ENCODE measurements at regions not wholly inside any gene's neighbourhood (a gene's known extent, or its start where the extent isn't known, plus 50 kb on each side); places are given as distances from the start of the nearest gene placed in this dataset.

DNA sequence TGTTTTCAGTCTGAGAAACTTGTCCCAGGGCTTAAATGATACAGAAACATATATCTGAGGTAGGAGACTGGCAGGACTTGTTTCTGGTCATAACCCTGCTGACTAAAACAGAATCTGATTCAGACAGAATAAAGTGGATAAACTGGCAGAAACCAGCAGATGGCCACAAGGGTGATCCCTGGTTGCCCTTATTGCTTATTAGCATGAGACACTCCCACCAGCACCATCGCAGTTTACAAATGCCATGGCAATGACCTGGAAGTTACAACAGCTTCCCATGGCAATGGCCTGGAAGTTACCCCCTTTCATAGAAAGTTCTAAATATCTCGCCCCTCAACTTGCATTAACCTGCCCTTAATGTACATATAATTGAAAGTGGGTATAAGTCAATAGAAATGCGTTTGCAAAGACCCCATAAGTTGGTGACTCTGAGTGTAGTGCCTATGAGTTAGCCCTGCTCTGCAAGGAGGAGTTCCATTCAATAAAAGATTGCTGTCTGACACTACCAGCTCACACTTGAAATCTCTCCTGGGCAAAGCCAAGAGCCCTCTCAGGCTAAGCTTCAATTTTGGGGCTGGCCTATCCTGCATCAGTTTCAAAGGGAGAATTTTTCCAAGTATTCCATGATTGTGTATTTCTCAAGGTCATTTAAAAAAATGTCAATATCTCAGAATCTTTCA, 52.9 kb upstream of the PAGE5 start:
- Histone ChIP-seq H3K36me3 (ENCODE audit: low read depth, low read length) (no peaks in the 10 kb centered on the region), H3K9ac (ENCODE audit: low read length) (no peak overlapping the region), H3K9me3 (ENCODE audit: low read length) (no peaks in the 10 kb centered on the region), H3K4me3 (ENCODE audit: low read length) (no peak overlapping the region), H3F3A (ENCODE audit: low read length, unreplicated experiment) (no peaks in the 10 kb centered on the region), H2AFZ (ENCODE audit: low read length) (no peak overlapping the region), H3K9me2 (replicated peaks; ENCODE audit: low read length) (no peaks in the 10 kb centered on the region), H4K20me1 (ENCODE audit: low read length) (no peaks in the 10 kb centered on the region), H3K27me3 (ENCODE audit: low read length) (no peaks in the 10 kb centered on the region), H3K4me1 (ENCODE audit: insufficient read depth, low read length) (no peaks in the 10 kb centered on the region), H3K79me2 (ENCODE audit: low read length) (no peaks in the 10 kb centered on the region), H3K27ac (ENCODE audit: low read length) (no peak overlapping the region), H3K4me2 (ENCODE audit: low read length) (no peak overlapping the region)
- POLR2A ChIA-PET (ENCODE audit: unreplicated experiment) = no interaction called here
- TF ChIP-seq EZH2phosphoT487 (IDR thresholded peaks at IDR 0.05; ENCODE audit: borderline replicate concordance, low read length) = no peak
- TF ChIP-seq, protein P1, sequence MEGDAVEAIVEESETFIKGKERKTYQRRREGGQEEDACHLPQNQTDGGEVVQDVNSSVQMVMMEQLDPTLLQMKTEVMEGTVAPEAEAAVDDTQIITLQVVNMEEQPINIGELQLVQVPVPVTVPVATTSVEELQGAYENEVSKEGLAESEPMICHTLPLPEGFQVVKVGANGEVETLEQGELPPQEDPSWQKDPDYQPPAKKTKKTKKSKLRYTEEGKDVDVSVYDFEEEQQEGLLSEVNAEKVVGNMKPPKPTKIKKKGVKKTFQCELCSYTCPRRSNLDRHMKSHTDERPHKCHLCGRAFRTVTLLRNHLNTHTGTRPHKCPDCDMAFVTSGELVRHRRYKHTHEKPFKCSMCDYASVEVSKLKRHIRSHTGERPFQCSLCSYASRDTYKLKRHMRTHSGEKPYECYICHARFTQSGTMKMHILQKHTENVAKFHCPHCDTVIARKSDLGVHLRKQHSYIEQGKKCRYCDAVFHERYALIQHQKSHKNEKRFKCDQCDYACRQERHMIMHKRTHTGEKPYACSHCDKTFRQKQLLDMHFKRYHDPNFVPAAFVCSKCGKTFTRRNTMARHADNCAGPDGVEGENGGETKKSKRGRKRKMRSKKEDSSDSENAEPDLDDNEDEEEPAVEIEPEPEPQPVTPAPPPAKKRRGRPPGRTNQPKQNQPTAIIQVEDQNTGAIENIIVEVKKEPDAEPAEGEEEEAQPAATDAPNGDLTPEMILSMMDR (conservative IDR thresholded peaks at IDR 0.05; ENCODE audit: low read depth, low read length) = no peak
- TF ChIP-seq EZH2 (IDR thresholded peaks at IDR 0.05; ENCODE audit: low read length, unreplicated experiment) = no peak
- CTCF ChIA-PET = no interaction called here
- peak; percentile 50 for DNase-seq
- intact Hi-C loops (cut with micrococcal nuclease) = no loop called here
- no TSS peak for BruUV-seq (replicated peaks)
- ATAC-seq = no peak

- no peak overlapping the region for H2AFZ ChIP-seq (ENCODE audit: low read length)
- H3K36me3 ChIP-seq (ENCODE audit: low read depth, low read length) = no peaks in the 10 kb centered on the region
- H3K9me3 ChIP-seq (ENCODE audit: low read length) = no peaks in the 10 kb centered on the region
- ChIA-PET CTCF (no interaction called here), POLR2A (ENCODE audit: unreplicated experiment) (no interaction called here)
- H3K27me3 ChIP-seq (ENCODE audit: low read length) = no peaks in the 10 kb centered on the region
- H3K4me3 ChIP-seq (ENCODE audit: low read length) = no peak overlapping the region
- no peaks in the 10 kb centered on the region for H3F3A ChIP-seq (ENCODE audit: low read length, unreplicated experiment)
- H3K4me2 ChIP-seq (ENCODE audit: low read length) = no peak overlapping the region
- intact Hi-C loops (cut with micrococcal nuclease) = no loop called here
- no peak overlapping the region for H3K9ac ChIP-seq (ENCODE audit: low read length)
- TF ChIP-seq EZH2phosphoT487 (IDR thresholded peaks at IDR 0.05; ENCODE audit: borderline replicate concordance, low read length) = no peak
- TF ChIP-seq, protein P1 (conservative IDR thresholded peaks at IDR 0.05; ENCODE audit: low read depth, low read length) = no peak
- TF ChIP-seq EZH2 (IDR thresholded peaks at IDR 0.05; ENCODE audit: low read length, unreplicated experiment) = no peak
- BruUV-seq (replicated peaks) = no TSS peak
- H3K4me1 ChIP-seq (ENCODE audit: insufficient read depth, low read length) = no peaks in the 10 kb centered on the region
- ATAC-seq = no peak
- H3K9me2 ChIP-seq (replicated peaks; ENCODE audit: low read length) = no peaks in the 10 kb centered on the region
- no peak overlapping the region for H3K27ac ChIP-seq (ENCODE audit: low read length)
- no peak for DNase-seq
- H3K79me2 ChIP-seq (ENCODE audit: low read length) = no peaks in the 10 kb centered on the region
- no peaks in the 10 kb centered on the region for H4K20me1 ChIP-seq (ENCODE audit: low read length)
These were observed 52.2 kb upstream of the PAGE5 start for GRCh38 chrX:55167901-55168300.

- intact Hi-C loops (cut with micrococcal nuclease) = no loop called here
- no peak overlapping the region for H3K4me2 ChIP-seq (ENCODE audit: low read length)
- H3K9me3 ChIP-seq (ENCODE audit: low read length) = no peaks in the 10 kb centered on the region
- H3K9ac ChIP-seq (ENCODE audit: low read length) = no peak overlapping the region
- H3K27ac ChIP-seq (ENCODE audit: low read length) = no peak overlapping the region
- ATAC-seq (no peak), DNase-seq (no peak)
- ChIA-PET POLR2A (ENCODE audit: unreplicated experiment) (no interaction called here), CTCF (interaction anchor here (0.6 kb wide), 1 partner anchor 274 kb away, joined by 3 read pairs; no protein-coding TSS in a partner anchor)
- H3K36me3 ChIP-seq (ENCODE audit: low read depth, low read length) = no peaks in the 10 kb centered on the region
- no peaks in the 10 kb centered on the region for H3F3A ChIP-seq (ENCODE audit: low read length, unreplicated experiment)
- BruUV-seq (replicated peaks) = no TSS peak
- no peaks in the 10 kb centered on the region for H3K79me2 ChIP-seq (ENCODE audit: low read length)
- H3K4me1 ChIP-seq (ENCODE audit: insufficient read depth, low read length) = no peaks in the 10 kb centered on the region
- H3K9me2 ChIP-seq (replicated peaks; ENCODE audit: low read length) = no peaks in the 10 kb centered on the region
- H3K4me3 ChIP-seq (ENCODE audit: low read length) = no peak overlapping the region
- H3K27me3 ChIP-seq (ENCODE audit: low read length) = no peaks in the 10 kb centered on the region
- H2AFZ ChIP-seq (ENCODE audit: low read length) = no peak overlapping the region
- TF ChIP-seq, protein P1 (conservative IDR thresholded peaks at IDR 0.05; ENCODE audit: low read depth, low read length) = no peak
- TF ChIP-seq EZH2phosphoT487 (IDR thresholded peaks at IDR 0.05; ENCODE audit: borderline replicate concordance, low read length) = no peak
- no peak for TF ChIP-seq EZH2 (IDR thresholded peaks at IDR 0.05; ENCODE audit: low read length, unreplicated experiment)
- no peaks in the 10 kb centered on the region for H4K20me1 ChIP-seq (ENCODE audit: low read length)
These were observed 50.4 kb upstream of the PAGE5 start for GRCh38 chrX:55169782-55170181.

Measured in PC-3 (cell line).